ENCODE measurements at regions not wholly inside any gene's neighbourhood (a gene's known extent, or its start where the extent isn't known, plus 50 kb on each side); places are given as distances from the start of the nearest gene placed in this dataset.

GRCh38 chr3:88440701-88441100 lies 290.9 kb downstream of the C3orf38 start:
- Histone ChIP-seq H3K4me3 (no peak overlapping the region), H3K4me1 (no peaks in the 10 kb centered on the region), H3K27me3 (no peaks in the 10 kb centered on the region), H3K27ac (no peak overlapping the region), H3K9me3 (no peaks in the 10 kb centered on the region), H3K36me3 (no peaks in the 10 kb centered on the region)
- intact Hi-C loops (cut with DNase I; ENCODE audit: low total_unique reads) (no loop called here), in situ Hi-C loops (cut with MboI; ENCODE audit: low sequenced_read_pairs in 4 of 4) (no loop called here)
- DNase-seq (no peak), ATAC-seq (no peak)
- TF ChIP-seq CTCF (IDR thresholded peaks at IDR 0.05 in 4 of 5, conservative IDR thresholded peaks at IDR 0.05 in 1 of 5), result no peak
- no peak for TF ChIP-seq POLR2A (IDR thresholded peaks at IDR 0.05)

- Histone ChIP-seq H3K9me3 (no peaks in the 10 kb centered on the region), H3K36me3 (no peaks in the 10 kb centered on the region), H3K27me3 (no peaks in the 10 kb centered on the region), H3K27ac (no peak overlapping the region), H3K4me3 (no peak overlapping the region), H3K4me1 (no peaks in the 10 kb centered on the region)
- in situ Hi-C loops (cut with MboI; ENCODE audit: low sequenced_read_pairs in 4 of 4), result no loop called here
- ATAC-seq (no peak), DNase-seq (no peak)
- intact Hi-C loops (cut with DNase I; ENCODE audit: low total_unique reads), result no loop called here
- no peak for TF ChIP-seq CTCF (IDR thresholded peaks at IDR 0.05 in 4 of 5, conservative IDR thresholded peaks at IDR 0.05 in 1 of 5)
Observed at GRCh38 chr3:88443066-88443465, 293.3 kb downstream of the C3orf38 start.

- DNase-seq (no peak), ATAC-seq (no peak)
- H3K4me3 ChIP-seq, result no peak overlapping the region
- H3K27ac ChIP-seq, result no peak overlapping the region
- intact Hi-C loops (cut with DNase I; ENCODE audit: low total_unique reads), result no loop called here
- no peaks in the 10 kb centered on the region for H3K36me3 ChIP-seq
- no peaks in the 10 kb centered on the region for H3K9me3 ChIP-seq
- in situ Hi-C loops (cut with MboI; ENCODE audit: low sequenced_read_pairs in 4 of 4), result no loop called here
- no peaks in the 10 kb centered on the region for H3K27me3 ChIP-seq
- no peaks in the 10 kb centered on the region for H3K4me1 ChIP-seq
- no peak for TF ChIP-seq POLR2A (IDR thresholded peaks at IDR 0.05)
- TF ChIP-seq CTCF (IDR thresholded peaks at IDR 0.05 in 4 of 5, conservative IDR thresholded peaks at IDR 0.05 in 1 of 5), result no peak
Observed at GRCh38 chr3:88444251-88444650, 294.5 kb downstream of the C3orf38 start.

GRCh38 chr3:88452228-88452627 lies 302.5 kb downstream of the C3orf38 start:
- no peak overlapping the region for H3K27ac ChIP-seq
- no peaks in the 10 kb centered on the region for H3K9me3 ChIP-seq
- no peak for DNase-seq
- no peaks in the 10 kb centered on the region for H3K4me1 ChIP-seq
- in situ Hi-C loops (cut with MboI; ENCODE audit: low sequenced_read_pairs in 4 of 4), result no loop called here
- TF ChIP-seq POLR2A (IDR thresholded peaks at IDR 0.05), result no peak
- H3K36me3 ChIP-seq, result no peaks in the 10 kb centered on the region
- intact Hi-C loops (cut with DNase I; ENCODE audit: low total_unique reads), result no loop called here
- ATAC-seq, result no peak
- H3K4me3 ChIP-seq, result no peak overlapping the region
- no peaks in the 10 kb centered on the region for H3K27me3 ChIP-seq

GRCh38 chr3:88460369-88460768 lies 310.6 kb downstream of the C3orf38 start:
- ATAC-seq, result no peak
- no peak for TF ChIP-seq POLR2A (IDR thresholded peaks at IDR 0.05)
- H3K4me1 ChIP-seq, result no peaks in the 10 kb centered on the region
- intact Hi-C loops (cut with DNase I; ENCODE audit: low total_unique reads), result no loop called here
- DNase-seq, result no peak
- H3K4me3 ChIP-seq, result no peak overlapping the region
- no peaks in the 10 kb centered on the region for H3K9me3 ChIP-seq
- H3K27me3 ChIP-seq, result no peaks in the 10 kb centered on the region
- no peak overlapping the region for H3K27ac ChIP-seq
- in situ Hi-C loops (cut with MboI; ENCODE audit: low sequenced_read_pairs in 4 of 4), result no loop called here
- no peaks in the 10 kb centered on the region for H3K36me3 ChIP-seq

GRCh38 chr3:88462230-88462629 lies 312.5 kb downstream of the C3orf38 start:
- intact Hi-C loops (cut with DNase I; ENCODE audit: low total_unique reads) (no loop called here), in situ Hi-C loops (cut with MboI; ENCODE audit: low sequenced_read_pairs in 4 of 4) (no loop called here)
- no peaks in the 10 kb centered on the region for H3K36me3 ChIP-seq
- DNase-seq (no peak), ATAC-seq (no peak)
- H3K9me3 ChIP-seq, result no peaks in the 10 kb centered on the region
- no peaks in the 10 kb centered on the region for H3K27me3 ChIP-seq
- TF ChIP-seq POLR2A (IDR thresholded peaks at IDR 0.05) (no peak), CTCF (IDR thresholded peaks at IDR 0.05 in 4 of 5, conservative IDR thresholded peaks at IDR 0.05 in 1 of 5) (no peak)
- no peak overlapping the region for H3K27ac ChIP-seq
- H3K4me3 ChIP-seq, result no peak overlapping the region
- no peaks in the 10 kb centered on the region for H3K4me1 ChIP-seq
